Esophagus muscularis mucosa (tissue), 3 donors: ENCODE measurements at regions not wholly inside any gene's neighbourhood (a gene's known extent, or its start where the extent isn't known, plus 50 kb on each side); places are given as distances from the start of the nearest gene placed in this dataset.

ENCODE experiments used
- CTCF ChIP-seq, 3 experiments: fragments of 200-600 bp in 2 of 3; fragments of 450-650 bp in 1 of 3; sonication (generic) in 2 of 3; IDR thresholded peaks; one replicate each; pipeline ENCODE4 v1.5.1; 2017 to 2019; ENCODE audit warnings: antibody characterized with exemption in 3 of 3, mild to moderate bottlenecking in 2 of 3, moderate library complexity in 1 of 3
- POLR2A ChIP-seq: fragments of 450-650 bp; IDR thresholded peaks from one replicate; pipeline ENCODE4 v1.6.1; 2017; ENCODE audit warnings: antibody characterized with exemption, moderate library complexity, mild to moderate bottlenecking, low read depth
- POLR2AphosphoS5 ChIP-seq, 2 donors: sonication (generic); formaldehyde crosslinking; IDR thresholded peaks; one replicate each; pipeline ENCODE4 v1.6.1; 2017; ENCODE audit warnings: antibody characterized with exemption in 2 of 2

- TF ChIP-seq CTCF (IDR thresholded peaks at IDR 0.05), result no peak
- no peak for TF ChIP-seq POLR2A
- TF ChIP-seq POLR2AphosphoS5 (IDR thresholded peaks at IDR 0.05), result no peak
These were observed 281.1 kb upstream of the TRIB2 start for GRCh38 chr2:12435430-12436222.
